ENCODE measurements at regions not wholly inside any gene's neighbourhood (a gene's known extent, or its start where the extent isn't known, plus 50 kb on each side); places are given as distances from the start of the nearest gene placed in this dataset.
A peak's percentile ranks its signal among the peaks of the same experiment; 100 is the strongest.

- no peak for DNase-seq (ENCODE audit: low spot score)
- no peak for TF ChIP-seq CTCF (IDR thresholded peaks at IDR 0.05; ENCODE audit: poor library complexity, severe bottlenecking)
- H3K36me3 ChIP-seq (ENCODE audit: low read depth), result no peaks in the 10 kb centered on the region
These were observed 476.9 kb upstream of the CDH5 start for GRCh38 chr16:65889533-65889966.

GRCh38 chr16:65888201-65888600, 478.3 kb upstream of the CDH5 start:
- ATAC-seq (ENCODE audit: low read depth) (peak; percentile 11; the same call in 2 of the 3 replicates), DNase-seq (ENCODE audit: low spot score) (no peak)
- Histone ChIP-seq H3K4me1 (ENCODE audit: insufficient read depth, poor library complexity, severe bottlenecking) (peaks cover 36% of the 10 kb centered on the region), H3K4me3 (ENCODE audit: severe bottlenecking) (no peak overlapping the region), H3K27me3 (ENCODE audit: insufficient read depth, poor library complexity, severe bottlenecking) (no peaks in the 10 kb centered on the region), H3K27ac (ENCODE audit: poor library complexity, severe bottlenecking) (peak overlapping the region; percentile 69), H3K36me3 (ENCODE audit: low read depth) (no peaks in the 10 kb centered on the region), H3K9me3 (ENCODE audit: severe bottlenecking) (no peaks in the 10 kb centered on the region)
- no peak for TF ChIP-seq CTCF (IDR thresholded peaks at IDR 0.05; ENCODE audit: poor library complexity, severe bottlenecking)

More at GRCh38 chr16:65889533-65889966, 476.9 kb upstream of the CDH5 start:
- Histone ChIP-seq H3K4me3 (ENCODE audit: severe bottlenecking) (no peak overlapping the region), H3K4me1 (ENCODE audit: insufficient read depth, poor library complexity, severe bottlenecking) (peaks cover 24% of the 10 kb centered on the region), H3K9me3 (ENCODE audit: severe bottlenecking) (no peaks in the 10 kb centered on the region), H3K27ac (ENCODE audit: poor library complexity, severe bottlenecking) (peak overlapping the region; percentile 69), H3K27me3 (ENCODE audit: insufficient read depth, poor library complexity, severe bottlenecking) (no peaks in the 10 kb centered on the region)
- peak; percentile 79 for ATAC-seq (ENCODE audit: low read depth)

GRCh38 chr16:65884018-65884417, 482.5 kb upstream of the CDH5 start:
- Histone ChIP-seq H3K4me3 (ENCODE audit: severe bottlenecking) (no peak overlapping the region), H3K27ac (ENCODE audit: poor library complexity, severe bottlenecking) (peak overlapping the region; percentile 96), H3K9me3 (ENCODE audit: severe bottlenecking) (no peaks in the 10 kb centered on the region), H3K4me1 (ENCODE audit: insufficient read depth, poor library complexity, severe bottlenecking) (peaks cover 33% of the 10 kb centered on the region), H3K27me3 (ENCODE audit: insufficient read depth, poor library complexity, severe bottlenecking) (no peaks in the 10 kb centered on the region), H3K36me3 (ENCODE audit: low read depth) (no peaks in the 10 kb centered on the region)
- DNase-seq (ENCODE audit: low spot score) (peak; percentile 81), ATAC-seq (ENCODE audit: low read depth) (peak; percentile 93)
- no peak for TF ChIP-seq CTCF (IDR thresholded peaks at IDR 0.05; ENCODE audit: poor library complexity, severe bottlenecking)

- no peak for TF ChIP-seq CTCF (IDR thresholded peaks at IDR 0.05; ENCODE audit: poor library complexity, severe bottlenecking)
- no peak for ATAC-seq (ENCODE audit: low read depth)
- DNase-seq (ENCODE audit: low spot score), result no peak
- H3K4me1 ChIP-seq (ENCODE audit: insufficient read depth, poor library complexity, severe bottlenecking), result peaks cover 2% of the 10 kb centered on the region
- no peaks in the 10 kb centered on the region for H3K36me3 ChIP-seq (ENCODE audit: low read depth)
- H3K27ac ChIP-seq (ENCODE audit: poor library complexity, severe bottlenecking), result no peak overlapping the region
- H3K9me3 ChIP-seq (ENCODE audit: severe bottlenecking), result no peaks in the 10 kb centered on the region
- no peak overlapping the region for H3K4me3 ChIP-seq (ENCODE audit: severe bottlenecking)
- no peaks in the 10 kb centered on the region for H3K27me3 ChIP-seq (ENCODE audit: insufficient read depth, poor library complexity, severe bottlenecking)
These were observed 488.1 kb upstream of the CDH5 start for GRCh38 chr16:65878347-65878746.

- no peak overlapping the region for H3K4me3 ChIP-seq (ENCODE audit: severe bottlenecking)
- no peak for TF ChIP-seq CTCF (IDR thresholded peaks at IDR 0.05; ENCODE audit: poor library complexity, severe bottlenecking)
- H3K27me3 ChIP-seq (ENCODE audit: insufficient read depth, poor library complexity, severe bottlenecking), result no peaks in the 10 kb centered on the region
- ATAC-seq (ENCODE audit: low read depth) (no peak), DNase-seq (ENCODE audit: low spot score) (no peak)
- no peaks in the 10 kb centered on the region for H3K4me1 ChIP-seq (ENCODE audit: insufficient read depth, poor library complexity, severe bottlenecking)
- no peaks in the 10 kb centered on the region for H3K9me3 ChIP-seq (ENCODE audit: severe bottlenecking)
- no peak overlapping the region for H3K27ac ChIP-seq (ENCODE audit: poor library complexity, severe bottlenecking)
- H3K36me3 ChIP-seq (ENCODE audit: low read depth), result no peaks in the 10 kb centered on the region
These were observed 489.9 kb upstream of the CDH5 start for GRCh38 chr16:65876624-65877023.
